ENCODE measurements at regions not wholly inside any gene's neighbourhood (a gene's known extent, or its start where the extent isn't known, plus 50 kb on each side); places are given as distances from the start of the nearest gene placed in this dataset.
A peak's percentile ranks its signal among the peaks of the same experiment; 100 is the strongest.

DNA sequence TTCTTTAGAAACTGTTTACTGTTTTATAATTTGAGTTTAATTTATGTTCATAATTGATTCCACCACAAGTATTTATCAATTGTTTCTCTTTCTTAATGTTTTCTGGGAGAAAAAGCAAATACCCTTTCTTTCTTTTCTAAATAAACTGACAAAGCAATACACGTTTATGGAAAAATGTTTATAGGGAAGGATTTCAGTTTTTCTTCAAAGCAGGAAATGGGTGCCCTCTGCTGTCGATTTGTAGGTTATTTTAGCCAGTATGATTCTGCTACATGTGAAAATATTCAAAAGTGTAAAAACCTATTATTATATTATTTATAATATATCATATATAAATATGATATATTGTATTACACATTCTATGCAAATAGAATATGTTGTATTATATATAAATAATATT is 921.0 kb upstream of the ROBO1 start:
- no peaks in the 10 kb centered on the region for H3K36me3 ChIP-seq (ENCODE audit: control insufficient read depth in 4 of 4, insufficient read depth in 3 of 4, low read depth in 1 of 4, low read length in 3 of 4)
- H3K27ac ChIP-seq (ENCODE audit: low read depth in 1 of 2, low read length in 2 of 2), result no peak overlapping the region
- no peaks in the 10 kb centered on the region for H3K4me1 ChIP-seq (ENCODE audit: control insufficient read depth in 4 of 4, insufficient read depth in 4 of 4, low read length in 3 of 4)
- no peaks in the 10 kb centered on the region for H3K9me3 ChIP-seq (ENCODE audit: control insufficient read depth in 4 of 4, low read length in 3 of 4)
- TF ChIP-seq RAD21 (IDR thresholded peaks at IDR 0.05) (peak; percentile 63 to 66), HNF4A (conservative IDR thresholded peaks at IDR 0.05) (no peak), SP1 (IDR thresholded peaks at IDR 0.05) (no peak), HNF4G (IDR thresholded peaks at IDR 0.05) (no peak), REST (IDR thresholded peaks at IDR 0.05) (no peak), CTCF (IDR thresholded peaks at IDR 0.05; ENCODE audit: low read depth, low read length, missing input control) (peak; percentile 16)
- WGBS, result 3% methylated on average over 2 of the region's 2 CpGs
- H3K4me3 ChIP-seq (ENCODE audit: low read depth in 1 of 3, low read length in 3 of 3), result no peak overlapping the region
- no peak for DNase-seq (ENCODE audit: low spot score)
- no peak overlapping the region for H3K9ac ChIP-seq (ENCODE audit: low read depth in 1 of 2, low read length in 2 of 2)
- peaks cover 0 to 3% (median 0%) of the 10 kb centered on the region in 4 donors for H3K27me3 ChIP-seq (ENCODE audit: control insufficient read depth in 4 of 4, insufficient read depth in 4 of 4, low read length in 3 of 4)

DNA sequence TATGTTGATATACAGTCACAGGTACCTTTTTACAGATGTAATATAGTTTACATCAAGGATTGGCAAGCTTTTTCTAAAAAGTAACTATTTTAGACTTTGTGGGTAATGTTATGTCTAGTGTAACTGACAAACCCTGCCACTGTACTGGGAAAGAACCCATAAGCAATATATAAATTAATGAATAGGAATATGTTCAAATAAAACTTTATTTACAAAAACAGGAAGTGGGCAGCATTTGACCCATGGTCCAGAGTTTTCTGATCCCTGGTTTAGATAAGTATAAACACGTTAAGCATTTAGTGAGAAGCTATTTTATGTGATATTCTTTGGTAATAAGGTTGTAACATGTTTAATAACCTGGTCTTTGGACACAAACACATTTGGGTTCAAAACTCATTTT is 915.2 kb upstream of the ROBO1 start:
- no peak for TF ChIP-seq SP1 (IDR thresholded peaks at IDR 0.05)
- no peak for TF ChIP-seq TAF1 (conservative IDR thresholded peaks at IDR 0.05)
- TF ChIP-seq RXRA (IDR thresholded peaks at IDR 0.05), result no peak
- TF ChIP-seq MAX (IDR thresholded peaks at IDR 0.05), result no peak
- no peak for TF ChIP-seq RAD21 (IDR thresholded peaks at IDR 0.05)
- no peak for TF ChIP-seq ZBTB33 (IDR thresholded peaks at IDR 0.05)
- no peak for TF ChIP-seq FOXA1 (IDR thresholded peaks at IDR 0.05)
- TF ChIP-seq EGR1 (IDR thresholded peaks at IDR 0.05; ENCODE audit: low read depth in 2 of 2), result no peak
- TF ChIP-seq YY1 (IDR thresholded peaks at IDR 0.05), result no peak
- TF ChIP-seq FOXA2 (IDR thresholded peaks at IDR 0.05), result no peak
- TF ChIP-seq HNF4A (conservative IDR thresholded peaks at IDR 0.05), result no peak
- no peak for TF ChIP-seq ATF3 (IDR thresholded peaks at IDR 0.05)
- no peak for TF ChIP-seq NR2F2 (IDR thresholded peaks at IDR 0.05)
- TF ChIP-seq HNF4G (IDR thresholded peaks at IDR 0.05), result no peak
- TF ChIP-seq CTCF (IDR thresholded peaks at IDR 0.05; ENCODE audit: low read depth, low read length, missing input control), result no peak
- TF ChIP-seq GABPA (IDR thresholded peaks at IDR 0.05 in 1 of 2, conservative IDR thresholded peaks at IDR 0.05 in 1 of 2), result no peak
- no peak for TF ChIP-seq JUND (IDR thresholded peaks at IDR 0.05)
- TF ChIP-seq REST (IDR thresholded peaks at IDR 0.05), result no peak
- H3K27ac ChIP-seq (ENCODE audit: low read depth in 1 of 2, low read length in 2 of 2), result no peak overlapping the region
- 64% methylated on average over 1 of the region's 1 CpG for WGBS
- H3K4me3 ChIP-seq (ENCODE audit: low read depth in 1 of 3, low read length in 3 of 3), result no peak overlapping the region
- no peaks in the 10 kb centered on the region for H3K4me1 ChIP-seq (ENCODE audit: control insufficient read depth in 4 of 4, insufficient read depth in 4 of 4, low read length in 3 of 4)
- H3K9ac ChIP-seq (ENCODE audit: low read depth in 1 of 2, low read length in 2 of 2), result no peak overlapping the region
- peaks cover 0 to 2% (median 0%) of the 10 kb centered on the region in 4 donors for H3K27me3 ChIP-seq (ENCODE audit: control insufficient read depth in 4 of 4, insufficient read depth in 4 of 4, low read length in 3 of 4)
- H3K36me3 ChIP-seq (ENCODE audit: control insufficient read depth in 4 of 4, insufficient read depth in 3 of 4, low read depth in 1 of 4, low read length in 3 of 4), result no peaks in the 10 kb centered on the region
- no peak for DNase-seq (ENCODE audit: low spot score)
- H3K9me3 ChIP-seq (ENCODE audit: control insufficient read depth in 4 of 4, low read length in 3 of 4), result peaks cover 0 to 7% (median 1%) of the 10 kb centered on the region in 4 donors
